Activated CD4-positive, alpha-beta memory T cell treated with anti-CD3 and anti-CD28 coated beads for 36 hours (primary cell): ENCODE measurements at regions not wholly inside any gene's neighbourhood (a gene's known extent, or its start where the extent isn't known, plus 50 kb on each side); places are given as distances from the start of the nearest gene placed in this dataset.

Experiments
- CTCF ChIA-PET: fragments of 350-600 bp; sonication (Branson Sonifier 250); formaldehyde crosslinking; loops from one replicate; lab custom pipeline; 2021; ENCODE audit warnings: antibody characterized with exemption, inconsistent platforms; lab: Charles Lee
- POLR2A ChIA-PET: fragments of 350-600 bp; sonication (Branson Sonifier 250); formaldehyde crosslinking; loops from one replicate; lab custom pipeline; 2021; ENCODE audit warnings: antibody characterized with exemption; lab: Charles Lee
- DNase-seq: peaks from one replicate; pipeline ENCODE4 v3.0.0-alpha.2; 2020
- H3K27ac Mint-ChIP-seq: one replicate; pipeline ENCODE4 v1.8.0; 2021; ENCODE audit warnings: mixed read lengths
- H3K27me3 Mint-ChIP-seq: one replicate; pipeline ENCODE4 v1.8.0; 2021; ENCODE audit warnings: mixed read lengths
- H3K36me3 Mint-ChIP-seq: one replicate; pipeline ENCODE4 v1.8.0; 2021; ENCODE audit warnings: mixed read lengths
- H3K4me1 Mint-ChIP-seq: one replicate; pipeline ENCODE4 v1.8.0; 2021; ENCODE audit warnings: low read depth, mixed read lengths
- H3K4me3 Mint-ChIP-seq: one replicate; pipeline ENCODE4 v1.8.0; 2021; ENCODE audit warnings: mild to moderate bottlenecking, mixed read lengths
- H3K9me3 Mint-ChIP-seq: one replicate; pipeline ENCODE4 v1.8.0; 2021; ENCODE audit warnings: mixed read lengths
- intact Hi-C: fragments of 100-400 bp; cut with micrococcal nuclease; formaldehyde crosslinking; loops from one replicate; pipeline ENCODE4 v1.15.1; 2023

- Mint-ChIP-seq H3K27me3 (no peaks in the 10 kb centered on the region), H3K36me3 (no peaks in the 10 kb centered on the region), H3K9me3 (peaks cover 3% of the 10 kb centered on the region), H3K4me1 (no peaks in the 10 kb centered on the region), H3K4me3 (no peak overlapping the region), H3K27ac (no peak overlapping the region)
- no peak for DNase-seq
- ChIA-PET POLR2A (no interaction called here), CTCF (no interaction called here)
- intact Hi-C loops: no loop called here
Measured at GRCh38 chr4:92099861-92100260, 203.9 kb upstream of the GRID2 start.

- DNase-seq: no peak
- intact Hi-C loops: no loop called here
- Mint-ChIP-seq H3K36me3 (no peaks in the 10 kb centered on the region), H3K4me1 (no peaks in the 10 kb centered on the region), H3K4me3 (no peak overlapping the region), H3K27ac (no peak overlapping the region), H3K9me3 (peaks cover 3% of the 10 kb centered on the region), H3K27me3 (no peaks in the 10 kb centered on the region)
- ChIA-PET POLR2A (no interaction called here), CTCF (no interaction called here)
Measured at GRCh38 chr4:92100975-92101374, 202.8 kb upstream of the GRID2 start.

- DNase-seq: no peak
- CTCF ChIA-PET: no interaction called here
- POLR2A ChIA-PET: no interaction called here
- H3K36me3 Mint-ChIP-seq: no peaks in the 10 kb centered on the region
- H3K4me1 Mint-ChIP-seq: no peaks in the 10 kb centered on the region
- peaks cover 3% of the 10 kb centered on the region for H3K9me3 Mint-ChIP-seq
- intact Hi-C loops: no loop called here
- H3K4me3 Mint-ChIP-seq: no peak overlapping the region
- no peaks in the 10 kb centered on the region for H3K27me3 Mint-ChIP-seq
- H3K27ac Mint-ChIP-seq: no peak overlapping the region
Measured at GRCh38 chr4:92101737-92102172, 202.0 kb upstream of the GRID2 start.

GRCh38 chr4:92104506-92104905 is 199.3 kb upstream of the GRID2 start:
- POLR2A ChIA-PET: no interaction called here
- Mint-ChIP-seq H3K4me3 (no peak overlapping the region), H3K27me3 (no peaks in the 10 kb centered on the region), H3K36me3 (no peaks in the 10 kb centered on the region), H3K27ac (no peak overlapping the region), H3K4me1 (no peaks in the 10 kb centered on the region), H3K9me3 (peaks cover 6% of the 10 kb centered on the region)
- intact Hi-C loops: no loop called here
- no peak for DNase-seq
- CTCF ChIA-PET: interaction anchor here (0.6 kb wide), 1 partner anchor 209 kb away, joined by 3 read pairs; no protein-coding TSS in a partner anchor

- ChIA-PET POLR2A (no interaction called here), CTCF (interaction anchor here (0.6 kb wide), 1 partner anchor 79 kb away, joined by 5 read pairs; no protein-coding TSS in a partner anchor)
- Mint-ChIP-seq H3K36me3 (no peaks in the 10 kb centered on the region), H3K9me3 (peaks cover 3% of the 10 kb centered on the region), H3K27ac (no peak overlapping the region), H3K4me1 (no peaks in the 10 kb centered on the region), H3K4me3 (no peak overlapping the region), H3K27me3 (no peaks in the 10 kb centered on the region)
- no peak for DNase-seq
- intact Hi-C loops: no loop called here
Measured at GRCh38 chr4:92106816-92107215, 196.9 kb upstream of the GRID2 start.

GRCh38 chr4:92111493-92111892 is 192.3 kb upstream of the GRID2 start:
- Mint-ChIP-seq H3K4me1 (no peaks in the 10 kb centered on the region), H3K27ac (no peak overlapping the region), H3K9me3 (peaks cover 3% of the 10 kb centered on the region), H3K27me3 (no peaks in the 10 kb centered on the region), H3K4me3 (no peak overlapping the region), H3K36me3 (no peaks in the 10 kb centered on the region)
- ChIA-PET CTCF (no interaction called here), POLR2A (no interaction called here)
- intact Hi-C loops: no loop called here
- no peak for DNase-seq

GRCh38 chr4:92112805-92113204 is 191.0 kb upstream of the GRID2 start:
- Mint-ChIP-seq H3K27ac (no peak overlapping the region), H3K36me3 (no peaks in the 10 kb centered on the region), H3K4me3 (no peak overlapping the region), H3K27me3 (no peaks in the 10 kb centered on the region), H3K9me3 (peaks cover 3% of the 10 kb centered on the region), H3K4me1 (no peaks in the 10 kb centered on the region)
- no peak for DNase-seq
- CTCF ChIA-PET: no interaction called here
- POLR2A ChIA-PET: no interaction called here
- intact Hi-C loops: no loop called here

GRCh38 chr4:92120810-92121498 is 182.8 kb upstream of the GRID2 start:
- intact Hi-C loops: no loop called here
- no peaks in the 10 kb centered on the region for H3K27me3 Mint-ChIP-seq
- DNase-seq: no peak
- H3K36me3 Mint-ChIP-seq: no peaks in the 10 kb centered on the region
- peaks cover 3% of the 10 kb centered on the region for H3K9me3 Mint-ChIP-seq
- H3K4me1 Mint-ChIP-seq: no peaks in the 10 kb centered on the region
- no peak overlapping the region for H3K27ac Mint-ChIP-seq
- ChIA-PET CTCF (no interaction called here), POLR2A (no interaction called here)
- no peak overlapping the region for H3K4me3 Mint-ChIP-seq

- no peak for DNase-seq
- Mint-ChIP-seq H3K27ac (no peak overlapping the region), H3K9me3 (peaks cover 3% of the 10 kb centered on the region), H3K4me1 (no peaks in the 10 kb centered on the region), H3K4me3 (no peak overlapping the region), H3K27me3 (no peaks in the 10 kb centered on the region), H3K36me3 (no peaks in the 10 kb centered on the region)
- POLR2A ChIA-PET: no interaction called here
- intact Hi-C loops: no loop called here
- CTCF ChIA-PET: no interaction called here
Measured at GRCh38 chr4:92122911-92123310, 180.9 kb upstream of the GRID2 start.

GRCh38 chr4:92128676-92129075 is 175.1 kb upstream of the GRID2 start:
- peaks cover 33% of the 10 kb centered on the region for H3K9me3 Mint-ChIP-seq
- ChIA-PET POLR2A (no interaction called here), CTCF (no interaction called here)
- H3K4me3 Mint-ChIP-seq: no peak overlapping the region
- no peaks in the 10 kb centered on the region for H3K27me3 Mint-ChIP-seq
- no peaks in the 10 kb centered on the region for H3K36me3 Mint-ChIP-seq
- intact Hi-C loops: no loop called here
- no peaks in the 10 kb centered on the region for H3K4me1 Mint-ChIP-seq
- no peak for DNase-seq
- H3K27ac Mint-ChIP-seq: no peak overlapping the region

GRCh38 chr4:92129408-92129994 is 174.3 kb upstream of the GRID2 start:
- intact Hi-C loops: no loop called here
- H3K4me3 Mint-ChIP-seq: no peak overlapping the region
- POLR2A ChIA-PET: interaction anchor here (0.6 kb wide), 1 partner anchor 224 kb away, joined by 3 read pairs; no protein-coding TSS in a partner anchor

GRCh38 chr4:92136434-92136833 is 167.3 kb upstream of the GRID2 start:
- ChIA-PET POLR2A (no interaction called here), CTCF (no interaction called here)
- no peak overlapping the region for H3K4me3 Mint-ChIP-seq
- H3K4me1 Mint-ChIP-seq: no peaks in the 10 kb centered on the region
- H3K36me3 Mint-ChIP-seq: no peaks in the 10 kb centered on the region
- no peak overlapping the region for H3K27ac Mint-ChIP-seq
- peaks cover 33% of the 10 kb centered on the region for H3K9me3 Mint-ChIP-seq
- no peaks in the 10 kb centered on the region for H3K27me3 Mint-ChIP-seq
- no peak for DNase-seq
- intact Hi-C loops: no loop called here

More at GRCh38 chr4:92129408-92129994, 174.3 kb upstream of the GRID2 start:
- Mint-ChIP-seq H3K36me3 (no peaks in the 10 kb centered on the region), H3K4me1 (no peaks in the 10 kb centered on the region), H3K9me3 (peaks cover 38% of the 10 kb centered on the region), H3K27ac (no peak overlapping the region), H3K27me3 (no peaks in the 10 kb centered on the region)
- CTCF ChIA-PET: no interaction called here
- DNase-seq: no peak

- no peaks in the 10 kb centered on the region for H3K4me1 Mint-ChIP-seq
- peaks cover 33% of the 10 kb centered on the region for H3K9me3 Mint-ChIP-seq
- no peak overlapping the region for H3K4me3 Mint-ChIP-seq
- no peak overlapping the region for H3K27ac Mint-ChIP-seq
- ChIA-PET POLR2A (no interaction called here), CTCF (no interaction called here)
- intact Hi-C loops: no loop called here
- no peak for DNase-seq
- no peaks in the 10 kb centered on the region for H3K36me3 Mint-ChIP-seq
- H3K27me3 Mint-ChIP-seq: no peaks in the 10 kb centered on the region
Measured at GRCh38 chr4:92163348-92163747, 140.4 kb upstream of the GRID2 start.
